Esophagus muscularis mucosa (tissue), 4 donors: ENCODE measurements at regions not wholly inside any gene's neighbourhood (a gene's known extent, or its start where the extent isn't known, plus 50 kb on each side); places are given as distances from the start of the nearest gene placed in this dataset.

Experiments used
- CTCF ChIP-seq, 3 experiments: fragments of 200-600 bp in 2 of 3; fragments of 450-650 bp in 1 of 3; sonication (generic) in 2 of 3; IDR thresholded peaks; one replicate each; pipeline ENCODE4 v1.5.1; 2017 to 2019; ENCODE audit warnings: antibody characterized with exemption in 3 of 3, mild to moderate bottlenecking in 2 of 3, moderate library complexity in 1 of 3
- EP300 ChIP-seq: sonication (generic); formaldehyde crosslinking; IDR thresholded peaks from one replicate; pipeline ENCODE4 v1.6.1; 2017; ENCODE audit warnings: antibody characterized with exemption
- POLR2A ChIP-seq: fragments of 450-650 bp; IDR thresholded peaks from one replicate; pipeline ENCODE4 v1.6.1; 2017; ENCODE audit warnings: antibody characterized with exemption, moderate library complexity, mild to moderate bottlenecking, low read depth
- POLR2AphosphoS5 ChIP-seq, 2 donors: sonication (generic); formaldehyde crosslinking; IDR thresholded peaks; one replicate each; pipeline ENCODE4 v1.6.1; 2017; ENCODE audit warnings: antibody characterized with exemption in 2 of 2

GRCh38 chr6:167722634-167723309, 103.9 kb upstream of the AFDN start:
- TF ChIP-seq CTCF (IDR thresholded peaks at IDR 0.05) (no peak), POLR2AphosphoS5 (IDR thresholded peaks at IDR 0.05) (no peak), POLR2A (no peak), EP300 (no peak)
